ENCODE measurements at regions not wholly inside any gene's neighbourhood (a gene's known extent, or its start where the extent isn't known, plus 50 kb on each side); places are given as distances from the start of the nearest gene placed in this dataset.

- Mint-ChIP-seq H3K27ac (no peak overlapping the region), H3K9me3 (ENCODE audit: low read depth) (peaks cover 10% of the 10 kb centered on the region), H3K36me3 (ENCODE audit: low read depth) (no peaks in the 10 kb centered on the region), H3K4me3 (no peak overlapping the region), H3K27me3 (no peaks in the 10 kb centered on the region), H3K4me1 (no peaks in the 10 kb centered on the region)
- DNase-seq (no peak), ATAC-seq (no peak)
- ChIA-PET POLR2A (interaction anchor here (0.6 kb wide), 1 partner anchor 20 kb away, joined by 3 read pairs; no protein-coding TSS in a partner anchor), CTCF (no interaction called here)
- intact Hi-C loops (cut with DNase I, micrococcal nuclease) = no loop called here
Measured at GRCh38 chr4:33302321-33302720, 2582.2 kb downstream of the PCDH7 start.

GRCh38 chr4:33306131-33306530 is 2586.0 kb downstream of the PCDH7 start:
- POLR2A ChIA-PET = no interaction called here
- Mint-ChIP-seq H3K36me3 (ENCODE audit: low read depth) (no peaks in the 10 kb centered on the region), H3K4me3 (no peak overlapping the region), H3K27ac (no peak overlapping the region), H3K27me3 (no peaks in the 10 kb centered on the region), H3K9me3 (ENCODE audit: low read depth) (peaks cover 5% of the 10 kb centered on the region), H3K4me1 (no peaks in the 10 kb centered on the region)
- ATAC-seq = no peak
- CTCF ChIA-PET = no interaction called here
- intact Hi-C loops (cut with DNase I, micrococcal nuclease) = no loop called here
- DNase-seq = no peak

- Mint-ChIP-seq H3K4me1 (no peaks in the 10 kb centered on the region), H3K27me3 (no peaks in the 10 kb centered on the region), H3K27ac (no peak overlapping the region), H3K4me3 (no peak overlapping the region), H3K36me3 (ENCODE audit: low read depth) (no peaks in the 10 kb centered on the region), H3K9me3 (ENCODE audit: low read depth) (peaks cover 14% of the 10 kb centered on the region)
- no peak for DNase-seq
- intact Hi-C loops (cut with DNase I, micrococcal nuclease) = no loop called here
- ATAC-seq = no peak
- CTCF ChIA-PET = no interaction called here
- POLR2A ChIA-PET = no interaction called here
Measured at GRCh38 chr4:33316033-33316432, 2595.9 kb downstream of the PCDH7 start.

GRCh38 chr4:33316578-33316977 is 2596.4 kb downstream of the PCDH7 start:
- H3K4me1 Mint-ChIP-seq = no peaks in the 10 kb centered on the region
- ChIA-PET CTCF (no interaction called here), POLR2A (no interaction called here)
- ATAC-seq (no peak), DNase-seq (no peak)
- H3K9me3 Mint-ChIP-seq (ENCODE audit: low read depth) = peaks cover 14% of the 10 kb centered on the region
- H3K4me3 Mint-ChIP-seq = no peak overlapping the region
- no peaks in the 10 kb centered on the region for H3K27me3 Mint-ChIP-seq
- H3K36me3 Mint-ChIP-seq (ENCODE audit: low read depth) = no peaks in the 10 kb centered on the region
- intact Hi-C loops (cut with DNase I, micrococcal nuclease) = no loop called here
- no peak overlapping the region for H3K27ac Mint-ChIP-seq

- Mint-ChIP-seq H3K4me3 (no peak overlapping the region), H3K27ac (no peak overlapping the region), H3K36me3 (ENCODE audit: low read depth) (no peaks in the 10 kb centered on the region), H3K9me3 (ENCODE audit: low read depth) (peaks cover 10% of the 10 kb centered on the region), H3K27me3 (no peaks in the 10 kb centered on the region), H3K4me1 (no peaks in the 10 kb centered on the region)
- ATAC-seq (no peak), DNase-seq (no peak)
- intact Hi-C loops (cut with DNase I, micrococcal nuclease) = no loop called here
- POLR2A ChIA-PET = no interaction called here
- CTCF ChIA-PET = no interaction called here
Measured at GRCh38 chr4:33323393-33323792, 2603.2 kb downstream of the PCDH7 start.

GRCh38 chr4:33334416-33334815 is 2614.2 kb downstream of the PCDH7 start:
- no peak overlapping the region for H3K4me3 Mint-ChIP-seq
- ATAC-seq = no peak
- no peaks in the 10 kb centered on the region for H3K36me3 Mint-ChIP-seq (ENCODE audit: low read depth)
- H3K4me1 Mint-ChIP-seq = no peaks in the 10 kb centered on the region
- CTCF ChIA-PET = no interaction called here
- intact Hi-C loops (cut with DNase I, micrococcal nuclease) = no loop called here
- H3K27me3 Mint-ChIP-seq = no peaks in the 10 kb centered on the region
- POLR2A ChIA-PET = no interaction called here
- peaks cover 12% of the 10 kb centered on the region for H3K9me3 Mint-ChIP-seq (ENCODE audit: low read depth)
- H3K27ac Mint-ChIP-seq = no peak overlapping the region
- no peak for DNase-seq

- no peaks in the 10 kb centered on the region for H3K36me3 Mint-ChIP-seq (ENCODE audit: low read depth)
- no peaks in the 10 kb centered on the region for H3K27me3 Mint-ChIP-seq
- no peaks in the 10 kb centered on the region for H3K4me1 Mint-ChIP-seq
- intact Hi-C loops (cut with DNase I, micrococcal nuclease) = no loop called here
- no peak for DNase-seq
- no peak for ATAC-seq
- peaks cover 8% of the 10 kb centered on the region for H3K9me3 Mint-ChIP-seq (ENCODE audit: low read depth)
- no peak overlapping the region for H3K27ac Mint-ChIP-seq
- ChIA-PET POLR2A (no interaction called here), CTCF (interaction anchor here (0.9 kb wide), 1 partner anchor 153 kb away, joined by 3 read pairs; no protein-coding TSS in a partner anchor)
- H3K4me3 Mint-ChIP-seq = no peak overlapping the region
Measured at GRCh38 chr4:33339762-33340161, 2619.6 kb downstream of the PCDH7 start.

GRCh38 chr4:33340168-33340567 is 2620.0 kb downstream of the PCDH7 start:
- Mint-ChIP-seq H3K4me1 (no peaks in the 10 kb centered on the region), H3K4me3 (no peak overlapping the region), H3K27ac (no peak overlapping the region), H3K36me3 (ENCODE audit: low read depth) (no peaks in the 10 kb centered on the region), H3K27me3 (no peaks in the 10 kb centered on the region), H3K9me3 (ENCODE audit: low read depth) (peaks cover 8% of the 10 kb centered on the region)
- intact Hi-C loops (cut with DNase I, micrococcal nuclease) = no loop called here
- POLR2A ChIA-PET = no interaction called here
- CTCF ChIA-PET = interaction anchor here (0.9 kb wide), 1 partner anchor 153 kb away, joined by 3 read pairs; no protein-coding TSS in a partner anchor
- DNase-seq (no peak), ATAC-seq (no peak)

- Mint-ChIP-seq H3K27ac (no peak overlapping the region), H3K9me3 (ENCODE audit: low read depth) (no peaks in the 10 kb centered on the region), H3K4me1 (no peaks in the 10 kb centered on the region), H3K27me3 (no peaks in the 10 kb centered on the region), H3K36me3 (ENCODE audit: low read depth) (no peaks in the 10 kb centered on the region), H3K4me3 (no peak overlapping the region)
- ATAC-seq (no peak), DNase-seq (no peak)
- intact Hi-C loops (cut with DNase I, micrococcal nuclease) = no loop called here
- ChIA-PET POLR2A (no interaction called here), CTCF (no interaction called here)
Measured at GRCh38 chr4:33349376-33349775, 2629.2 kb downstream of the PCDH7 start.

- no peak for DNase-seq
- CTCF ChIA-PET = interaction anchor here (1.0 kb wide), 1 partner anchor 13 kb away, joined by 3 read pairs; no protein-coding TSS in a partner anchor
- no peaks in the 10 kb centered on the region for H3K36me3 Mint-ChIP-seq (ENCODE audit: low read depth)
- no peaks in the 10 kb centered on the region for H3K27me3 Mint-ChIP-seq
- H3K4me3 Mint-ChIP-seq = no peak overlapping the region
- POLR2A ChIA-PET = no interaction called here
- H3K27ac Mint-ChIP-seq = no peak overlapping the region
- H3K9me3 Mint-ChIP-seq (ENCODE audit: low read depth) = peaks cover 4% of the 10 kb centered on the region
- intact Hi-C loops (cut with DNase I, micrococcal nuclease) = no loop called here
- H3K4me1 Mint-ChIP-seq = no peaks in the 10 kb centered on the region
- ATAC-seq = no peak
Measured at GRCh38 chr4:33357121-33357520, 2637.0 kb downstream of the PCDH7 start.

GRCh38 chr4:33369446-33369845 is 2649.3 kb downstream of the PCDH7 start:
- intact Hi-C loops (cut with DNase I, micrococcal nuclease) = no loop called here
- peaks cover 26% of the 10 kb centered on the region for H3K9me3 Mint-ChIP-seq (ENCODE audit: low read depth)
- POLR2A ChIA-PET = no interaction called here

GRCh38 chr4:33381816-33382215 is 2661.6 kb downstream of the PCDH7 start:
- H3K27me3 Mint-ChIP-seq = no peaks in the 10 kb centered on the region
- H3K9me3 Mint-ChIP-seq (ENCODE audit: low read depth) = peaks cover 18% of the 10 kb centered on the region
- no peak overlapping the region for H3K27ac Mint-ChIP-seq
- intact Hi-C loops (cut with DNase I, micrococcal nuclease) = no loop called here
- POLR2A ChIA-PET = no interaction called here
- no peak overlapping the region for H3K4me3 Mint-ChIP-seq
- no peaks in the 10 kb centered on the region for H3K4me1 Mint-ChIP-seq
- no peak for ATAC-seq
- DNase-seq = no peak
- CTCF ChIA-PET = no interaction called here
- no peaks in the 10 kb centered on the region for H3K36me3 Mint-ChIP-seq (ENCODE audit: low read depth)

More at GRCh38 chr4:33369446-33369845, 2649.3 kb downstream of the PCDH7 start:
- DNase-seq = no peak
- Mint-ChIP-seq H3K4me3 (no peak overlapping the region), H3K27me3 (no peaks in the 10 kb centered on the region), H3K36me3 (ENCODE audit: low read depth) (no peaks in the 10 kb centered on the region), H3K27ac (no peak overlapping the region), H3K4me1 (no peaks in the 10 kb centered on the region)
- no peak for ATAC-seq
- CTCF ChIA-PET = interaction anchor here (0.6 kb wide), 1 partner anchor 453 kb away, joined by 3 read pairs; no protein-coding TSS in a partner anchor

- Mint-ChIP-seq H3K4me3 (no peak overlapping the region), H3K36me3 (ENCODE audit: low read depth) (no peaks in the 10 kb centered on the region), H3K27me3 (no peaks in the 10 kb centered on the region), H3K9me3 (ENCODE audit: low read depth) (peaks cover 14% of the 10 kb centered on the region), H3K27ac (no peak overlapping the region), H3K4me1 (no peaks in the 10 kb centered on the region)
- CTCF ChIA-PET = interaction anchor here (0.6 kb wide), 1 partner anchor 12 kb away, joined by 3 read pairs; no protein-coding TSS in a partner anchor
- no peak for DNase-seq
- intact Hi-C loops (cut with DNase I, micrococcal nuclease) = no loop called here
- no peak for ATAC-seq
- POLR2A ChIA-PET = no interaction called here
Measured at GRCh38 chr4:33386764-33387163, 2666.6 kb downstream of the PCDH7 start.
